MM.1S (cell line): ENCODE measurements at regions not wholly inside any gene's neighbourhood (a gene's known extent, or its start where the extent isn't known, plus 50 kb on each side); places are given as distances from the start of the nearest gene placed in this dataset.

Experiments used
- EZH2 ChIP-seq: fragments of 300-600 bp; sonication (generic); optimal IDR thresholded peaks from 2 replicates; pipeline ENCODE3; 2017; ENCODE audit warnings: low read depth, mild to moderate bottlenecking, antibody characterized with exemption, low read length, mixed read lengths
- EZH2phosphoT487 ChIP-seq: fragments of 300-600 bp; sonication (generic); IDR thresholded peaks from 2 replicates; pipeline ENCODE4 v1.6.1; 2018; ENCODE audit warnings: antibody characterized with exemption, low read length
- TF ChIP-seq, protein P1 (sequence below): fragments of 300-600 bp; sonication (generic); IDR thresholded peaks from 2 replicates; pipeline ENCODE4 v1.5.1; 2016; ENCODE audit warnings: antibody characterized with exemption, low read length, mixed read lengths

DNA sequence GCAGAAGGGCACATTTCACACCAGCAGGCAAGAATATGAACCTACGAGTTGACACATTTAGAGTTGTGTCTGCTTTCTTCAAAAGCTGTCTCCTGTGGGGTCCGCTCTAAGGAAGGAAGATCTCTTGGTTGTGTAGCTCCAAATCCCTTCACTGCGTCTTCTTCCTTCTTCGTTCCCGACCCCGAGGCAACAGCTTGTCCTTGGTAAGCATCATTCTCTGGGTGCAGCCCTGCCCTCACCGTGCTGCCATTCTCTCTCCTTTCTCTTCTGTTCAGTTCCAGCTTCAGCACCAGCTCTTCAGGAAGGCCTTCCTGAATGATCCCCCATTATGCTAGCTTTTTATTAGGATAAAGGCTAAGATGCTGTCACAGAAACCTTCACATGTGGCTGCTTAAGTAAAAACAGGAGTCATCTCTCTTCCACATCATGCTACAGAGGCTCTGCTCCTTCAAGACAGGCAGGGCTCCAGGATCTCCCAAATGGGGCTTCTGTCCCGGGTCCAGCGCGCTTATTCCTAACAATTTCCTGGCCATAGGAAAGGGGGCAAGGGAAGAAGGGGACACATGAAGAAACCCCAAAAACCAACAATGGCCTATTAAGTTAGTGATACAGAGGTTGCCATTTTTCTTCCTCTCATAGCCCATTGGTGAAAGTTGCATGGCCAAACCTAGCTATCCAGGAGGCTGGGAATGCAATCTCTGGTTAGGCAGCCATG lies 52.2 kb upstream of the SHH start:
- TF ChIP-seq, protein P1, sequence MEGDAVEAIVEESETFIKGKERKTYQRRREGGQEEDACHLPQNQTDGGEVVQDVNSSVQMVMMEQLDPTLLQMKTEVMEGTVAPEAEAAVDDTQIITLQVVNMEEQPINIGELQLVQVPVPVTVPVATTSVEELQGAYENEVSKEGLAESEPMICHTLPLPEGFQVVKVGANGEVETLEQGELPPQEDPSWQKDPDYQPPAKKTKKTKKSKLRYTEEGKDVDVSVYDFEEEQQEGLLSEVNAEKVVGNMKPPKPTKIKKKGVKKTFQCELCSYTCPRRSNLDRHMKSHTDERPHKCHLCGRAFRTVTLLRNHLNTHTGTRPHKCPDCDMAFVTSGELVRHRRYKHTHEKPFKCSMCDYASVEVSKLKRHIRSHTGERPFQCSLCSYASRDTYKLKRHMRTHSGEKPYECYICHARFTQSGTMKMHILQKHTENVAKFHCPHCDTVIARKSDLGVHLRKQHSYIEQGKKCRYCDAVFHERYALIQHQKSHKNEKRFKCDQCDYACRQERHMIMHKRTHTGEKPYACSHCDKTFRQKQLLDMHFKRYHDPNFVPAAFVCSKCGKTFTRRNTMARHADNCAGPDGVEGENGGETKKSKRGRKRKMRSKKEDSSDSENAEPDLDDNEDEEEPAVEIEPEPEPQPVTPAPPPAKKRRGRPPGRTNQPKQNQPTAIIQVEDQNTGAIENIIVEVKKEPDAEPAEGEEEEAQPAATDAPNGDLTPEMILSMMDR = no peak
- no peak for TF ChIP-seq EZH2
- TF ChIP-seq EZH2phosphoT487 = no peak
